ENCODE measurements at regions not wholly inside any gene's neighbourhood (a gene's known extent, or its start where the extent isn't known, plus 50 kb on each side); places are given as distances from the start of the nearest gene placed in this dataset.
"Not testable (repeated sequence)": the region's sequence is repeated elsewhere in the genome, so short reads cannot be mapped to it uniquely, and the experiment has no call there.

- ATAC-seq = no peak
Observed at GRCh38 chr2:138274421-138275291, 226.9 kb upstream of the SPOPL start.

DNA sequence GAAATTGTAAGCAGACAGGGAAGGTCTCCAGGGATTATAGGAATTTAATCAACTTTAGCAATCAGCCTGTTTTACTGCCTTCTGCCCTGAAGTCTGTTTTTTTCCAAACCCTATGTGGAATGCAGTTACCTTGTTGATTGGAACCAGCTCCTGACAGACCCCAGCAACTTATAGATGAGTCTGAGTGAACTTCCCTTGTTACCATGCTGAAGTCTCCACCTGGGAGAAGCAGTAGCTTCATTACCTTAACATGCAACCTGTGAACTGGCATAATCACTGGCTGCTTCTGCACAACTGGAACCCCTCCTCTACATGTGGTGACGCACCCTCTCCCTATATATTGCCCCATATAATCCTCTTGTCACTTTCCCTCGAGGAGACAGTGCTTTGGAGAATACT lies 226.3 kb upstream of the SPOPL start:
- ATAC-seq = no peak

GRCh38 chr2:138275881-138276280 lies 225.7 kb upstream of the SPOPL start:
- no peak for ATAC-seq

DNA sequence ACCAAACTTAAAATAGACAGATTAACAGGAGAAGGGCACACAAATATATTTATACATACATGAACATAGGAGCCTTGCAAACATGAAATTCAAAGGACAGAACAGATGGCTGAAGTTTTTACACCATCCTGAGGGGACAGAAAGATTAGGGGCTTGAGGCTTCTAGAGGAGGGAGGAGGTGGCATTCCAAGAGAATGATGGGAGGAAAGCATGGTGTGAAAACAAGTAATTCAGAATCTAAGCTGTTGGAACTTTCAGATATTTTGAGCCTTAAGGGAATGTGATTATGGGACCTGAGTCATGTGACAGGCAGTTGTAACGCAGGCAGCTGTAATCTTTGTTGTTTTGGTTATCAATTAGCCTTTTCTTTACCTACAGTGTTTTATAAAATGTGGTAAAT lies 225.2 kb upstream of the SPOPL start:
- ATAC-seq = no peak

DNA sequence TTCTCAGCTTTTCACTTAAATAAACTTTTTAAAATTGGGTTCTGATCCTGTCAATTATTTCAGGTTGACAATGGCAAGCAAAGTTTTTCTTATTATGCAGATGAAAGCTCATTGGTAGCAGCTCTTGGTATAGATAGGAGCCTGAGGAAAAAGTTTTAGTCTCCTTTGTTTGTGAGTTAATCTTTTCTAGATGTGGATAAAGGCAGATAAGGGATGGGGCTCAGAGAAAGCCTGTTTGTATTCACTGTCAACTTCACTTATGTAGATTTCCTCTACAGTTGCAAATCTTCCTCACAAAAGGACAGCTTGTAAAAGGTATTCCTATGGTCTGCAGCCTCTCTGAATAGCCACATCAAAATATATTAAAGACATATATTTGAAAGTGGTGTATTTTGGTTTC lies 224.5 kb upstream of the SPOPL start:
- ATAC-seq = no peak

GRCh38 chr2:138279871-138280270 lies 221.7 kb upstream of the SPOPL start:
- no peak for ATAC-seq

DNA sequence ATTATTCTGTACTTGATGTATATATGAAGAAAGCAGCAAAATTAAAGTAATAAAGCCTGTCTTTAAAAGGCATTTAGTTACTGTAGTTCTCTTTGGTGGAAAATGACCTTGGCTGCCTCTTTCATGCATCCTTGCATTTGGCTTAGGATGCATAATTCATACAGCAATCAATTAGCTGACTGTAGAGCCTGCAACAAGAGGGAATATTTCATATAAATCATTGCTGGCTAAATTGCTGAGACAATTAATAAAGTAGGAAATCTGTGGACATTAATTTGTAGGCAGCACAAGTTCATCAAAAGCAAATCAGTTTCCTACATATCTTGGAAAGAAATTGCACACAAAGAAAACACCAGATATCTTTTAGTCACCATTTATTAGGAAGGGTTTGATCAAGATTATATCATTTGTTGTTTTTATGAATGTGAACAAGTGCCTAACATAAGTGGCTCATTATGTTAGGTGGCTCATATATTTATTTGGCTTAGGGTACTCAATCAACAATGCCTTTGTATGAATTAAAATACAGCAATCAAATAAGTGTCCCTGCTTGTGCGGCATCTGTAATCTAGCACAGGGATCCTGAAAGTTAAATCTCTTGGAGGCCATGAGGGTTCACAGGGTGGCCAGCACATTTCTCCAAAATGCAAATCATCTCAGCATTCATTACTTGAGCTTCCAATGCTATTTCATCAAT lies 220.4 kb upstream of the SPOPL start:
- ATAC-seq = no peak

- no peak for ATAC-seq
Observed at GRCh38 chr2:138282014-138282672, 219.4 kb upstream of the SPOPL start.

- no peak for ATAC-seq
Observed at GRCh38 chr2:138291805-138292204, 209.8 kb upstream of the SPOPL start.

- ATAC-seq = no peak
Observed at GRCh38 chr2:138293045-138293444, 208.5 kb upstream of the SPOPL start.

GRCh38 chr2:138293549-138293948 lies 208.0 kb upstream of the SPOPL start:
- no peak for ATAC-seq

DNA sequence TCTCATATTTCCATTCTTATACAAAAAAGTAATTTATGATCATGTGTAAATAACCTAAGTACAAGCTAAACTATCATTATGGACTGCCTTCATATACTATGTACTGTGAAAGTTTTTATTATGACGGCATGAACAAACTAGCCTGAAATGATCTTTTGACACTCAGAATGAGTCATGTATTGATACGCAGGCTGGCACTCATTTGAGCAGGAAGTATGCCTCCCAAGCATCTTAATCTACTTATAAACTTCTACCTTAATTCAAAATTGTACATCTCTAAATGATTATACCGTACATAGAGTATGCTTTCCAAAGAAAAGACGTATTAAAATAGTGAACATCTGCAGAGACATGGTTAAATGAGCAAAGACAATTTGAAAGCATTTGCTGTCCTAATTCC lies 207.1 kb upstream of the SPOPL start:
- no peak for ATAC-seq

DNA sequence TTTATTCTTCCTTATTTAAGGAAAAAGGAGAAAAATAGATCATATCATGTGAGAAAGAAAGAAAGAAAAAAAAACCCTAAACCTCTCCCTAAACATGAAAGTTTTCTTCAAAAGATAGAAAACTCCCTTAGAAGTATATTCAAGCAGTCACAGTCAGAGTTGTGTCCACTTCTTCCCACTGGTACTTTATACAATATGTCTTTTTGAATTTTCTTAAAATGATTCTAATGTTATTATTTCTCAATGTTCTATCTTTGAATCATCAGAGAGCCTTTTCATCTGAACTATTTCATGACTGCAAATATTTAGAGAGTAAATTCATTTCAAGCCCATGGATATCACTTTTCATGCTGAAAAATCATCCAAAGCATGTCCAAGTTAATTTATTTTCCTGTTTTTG lies 205.2 kb upstream of the SPOPL start:
- ATAC-seq = no peak

DNA sequence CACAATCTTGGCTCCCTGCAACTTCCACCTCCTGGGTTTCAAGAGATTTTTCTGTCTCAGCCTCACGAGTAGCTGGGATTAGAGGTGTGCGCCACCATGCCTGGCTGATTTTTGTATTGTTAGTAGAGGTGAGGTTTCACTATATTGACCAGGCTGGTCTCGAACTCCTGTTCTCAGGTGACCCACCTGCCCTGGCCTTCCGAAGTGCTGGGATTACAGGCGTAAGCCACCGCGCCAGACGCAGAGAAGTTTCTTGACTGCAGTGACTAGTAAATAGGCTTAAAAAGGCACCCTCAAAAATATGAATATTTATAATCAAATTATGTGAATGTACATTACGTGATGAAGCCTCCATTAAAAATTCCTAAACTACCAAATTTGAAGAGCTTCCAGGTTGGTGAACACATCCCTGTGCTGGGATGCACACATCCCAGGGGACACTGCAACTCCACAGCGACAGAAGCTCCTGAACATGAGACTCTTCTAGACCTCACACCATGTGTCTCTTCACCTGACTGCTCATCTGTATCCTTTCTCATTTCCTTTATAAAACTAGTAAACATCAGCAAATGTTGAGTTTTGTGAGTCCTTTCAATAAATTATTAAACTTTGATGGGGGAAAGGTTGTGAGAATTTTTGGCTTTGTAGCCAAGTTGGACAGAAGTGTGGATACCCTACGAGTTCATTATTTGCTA lies 203.3 kb upstream of the SPOPL start:
- no peak for ATAC-seq

- no peak for ATAC-seq
Observed at GRCh38 chr2:138298900-138299299, 202.7 kb upstream of the SPOPL start.

DNA sequence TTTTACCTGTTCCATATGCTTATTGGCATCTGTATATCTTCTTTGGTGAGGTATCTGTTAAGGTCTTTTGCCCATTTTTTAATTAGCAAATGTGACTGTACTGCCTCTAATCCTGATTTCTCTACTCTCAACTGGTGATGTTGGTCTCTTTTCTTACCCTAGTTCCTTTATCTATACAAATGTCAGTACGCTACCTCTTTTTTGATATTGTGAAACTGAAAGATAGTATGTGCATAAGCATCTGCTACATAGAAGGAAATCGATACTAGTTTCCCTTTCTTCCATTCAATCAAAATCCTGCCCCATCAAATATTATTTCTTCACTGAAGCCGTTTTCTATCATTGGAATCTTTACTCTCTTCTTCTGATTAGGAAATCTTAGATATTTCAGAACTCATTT lies 194.9 kb upstream of the SPOPL start:
- no peak for ATAC-seq

GRCh38 chr2:138307099-138307498 lies 194.5 kb upstream of the SPOPL start:
- ATAC-seq = no peak

GRCh38 chr2:138309760-138310159 lies 191.8 kb upstream of the SPOPL start:
- no peak for ATAC-seq

DNA sequence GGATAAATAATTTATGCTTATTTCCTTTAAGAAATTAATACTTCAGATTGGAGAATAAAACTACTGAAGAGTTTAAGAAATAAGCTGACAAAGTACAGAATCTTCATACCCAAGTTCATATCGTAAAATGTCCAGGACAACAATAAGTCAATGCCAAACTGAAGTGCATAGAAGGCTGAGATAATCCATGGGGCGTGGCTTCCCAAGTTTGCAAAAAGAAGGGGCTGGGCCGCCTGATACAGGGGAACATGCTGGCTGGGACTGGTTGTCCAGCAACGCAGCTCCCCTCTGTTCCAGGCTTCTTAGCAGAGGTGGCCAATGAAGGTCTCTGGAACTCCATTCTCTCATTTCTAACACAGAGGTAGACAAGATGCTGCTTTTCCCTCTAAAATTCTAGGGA lies 189.5 kb upstream of the SPOPL start:
- ATAC-seq = no peak

DNA sequence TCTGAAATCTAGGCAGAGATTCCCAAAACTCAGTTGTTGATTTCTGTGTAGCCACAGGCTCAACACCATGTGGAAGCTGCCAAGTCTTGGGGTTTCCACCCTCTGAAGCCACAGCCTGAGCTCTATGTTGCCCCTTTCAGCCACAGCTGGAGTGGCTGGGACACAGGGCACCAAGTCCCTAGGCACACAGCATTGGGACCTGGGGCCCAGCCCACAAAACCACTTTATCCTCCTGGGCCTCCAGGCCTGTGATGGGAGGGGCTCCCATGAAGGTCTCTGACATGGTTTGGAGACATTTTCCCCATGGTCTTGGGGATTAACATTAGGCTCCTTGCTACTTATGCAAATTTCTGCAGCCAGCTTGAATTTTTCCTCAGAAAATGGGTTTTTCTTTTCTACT lies 186.0 kb upstream of the SPOPL start:
- ATAC-seq = not testable (repeated sequence)

DNA sequence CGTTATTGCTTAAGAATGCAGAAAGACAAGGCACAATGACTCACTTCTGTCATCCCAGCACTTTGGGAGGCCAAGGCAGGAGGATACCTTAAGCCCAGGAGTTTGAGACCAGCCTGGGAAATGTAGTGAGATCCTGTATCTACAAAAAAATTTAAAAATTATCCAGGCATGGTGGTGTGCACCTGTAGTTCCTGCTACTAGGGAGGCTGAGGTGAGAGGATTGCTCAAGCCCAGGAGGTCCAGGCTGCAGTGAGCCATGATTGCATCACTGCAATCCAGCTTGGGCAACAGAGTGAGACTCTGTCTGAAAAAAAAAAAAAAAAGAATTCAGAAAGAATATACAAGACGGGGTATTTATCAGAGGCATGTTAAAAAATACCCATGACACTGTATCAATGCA lies 182.0 kb upstream of the SPOPL start:
- ATAC-seq = no peak

- ATAC-seq = no peak
Observed at GRCh38 chr2:138321458-138321857, 180.1 kb upstream of the SPOPL start.

GRCh38 chr2:138323382-138324067 lies 178.0 kb upstream of the SPOPL start:
- no peak for ATAC-seq
